K562 (cell line): ENCODE measurements at regions not wholly inside any gene's neighbourhood (a gene's known extent, or its start where the extent isn't known, plus 50 kb on each side); places are given as distances from the start of the nearest gene placed in this dataset.

Experiments
- ATAC-seq: fragments of 200-7000 bp; cut with Tn5 transposase; 3 replicates; pipeline ENCODE4 v1.9.1; 2020; ENCODE audit warnings: moderate library complexity
- BruUV-seq: library from RNA; stranded (reverse); fragments of 400-500 nt; replicated peaks from 2 replicates; lab custom pipeline; 2021; lab: Mats Ljungman, UMichigan
- CTCF ChIA-PET: fragments of 300-600 bp; formaldehyde crosslinking; extraction: SDS; loops from one replicate; lab custom pipeline; 2021; ENCODE audit warnings: low intra/inter-chr PET ratio; lab: Yijun Ruan, JAX
- POLR2A ChIA-PET: fragments of 300-600, 350-650 bp; sonication (Branson Sonifier 250); formaldehyde crosslinking; extraction: SDS; loops from one replicate; lab custom pipeline; 2021; ENCODE audit warnings: antibody characterized with exemption, inconsistent platforms; lab: Yijun Ruan, JAX
- DNase-seq, 4 experiments: peaks; one replicate each; pipeline versions ENCODE4 v3.0.0 to v3.0.0-alpha.2; 2011 to 2018; ENCODE audit warnings: low spot score in 3 of 4, mixed read lengths in 3 of 4; ENCODE audit errors: extremely low read depth in 1 of 4
- FAIRE-seq: peaks from 2 replicates; lab custom pipeline; 2011; peaks lifted over from hg19 to GRCh38; lab: Jason Lieb, UNC
- H2AFZ ChIP-seq: 2 replicates; pipeline ENCODE4 v1.6.0; 2011; ENCODE audit warnings: low read depth, low read length, control low read depth, inconsistent platforms
- H3K27ac ChIP-seq: fragments of 200-600 bp; 3 replicates; pipeline ENCODE4 v1.8.0; 2011; ENCODE audit warnings: low read depth, mild to moderate bottlenecking, control low read depth, inconsistent platforms, low read length, moderate library complexity, mixed read lengths; ENCODE audit errors: extremely low read depth
- H3K27me3 ChIP-seq, 2 experiments: fragments of 300-600 bp in 1 of 2; 2 replicates in 1 of 2; 3 replicates in 1 of 2; pipeline versions ENCODE4 v1.6.0 to v1.8.0; 2011; ENCODE audit warnings: inconsistent platforms in 2 of 2, low read length in 2 of 2, mild to moderate bottlenecking in 1 of 2, mixed read lengths in 1 of 2, moderate library complexity in 1 of 2; ENCODE audit not compliant: control insufficient read depth in 2 of 2, insufficient read depth in 2 of 2
- H3K36me3 ChIP-seq: fragments of 300-600 bp; 3 replicates; pipeline ENCODE4 v1.8.0; 2011; ENCODE audit warnings: mild to moderate bottlenecking, low read length, inconsistent platforms; ENCODE audit not compliant: control insufficient read depth, insufficient read depth
- H3K4me1 ChIP-seq, 2 experiments: fragments of 200-600 bp in 1 of 2; replicated peaks in 1 of 2; 2 replicates in 1 of 2; 3 replicates in 1 of 2; pipeline versions ENCODE4 v1.5.1 to v1.8.0; 2011; ENCODE audit warnings: inconsistent platforms in 2 of 2, low read length in 2 of 2, mild to moderate bottlenecking in 1 of 2, mixed read lengths in 1 of 2, moderate library complexity in 1 of 2; ENCODE audit not compliant: control insufficient read depth in 2 of 2, insufficient read depth in 2 of 2
- H3K4me2 ChIP-seq: 2 replicates; pipeline ENCODE4 v1.6.1; 2011; ENCODE audit warnings: low read length, control low read depth, inconsistent platforms, mixed read lengths; ENCODE audit not compliant: insufficient read depth
- H3K4me3 ChIP-seq: fragments of 200-600 bp; sonication (generic), shearing (Covaris generic); 2 replicates; pipeline ENCODE4 v1.5.1; 2016; ENCODE audit warnings: control low read depth, inconsistent platforms
- H3K79me2 ChIP-seq: fragments of 200-600 bp; 3 replicates; pipeline ENCODE4 v1.8.0; 2011; ENCODE audit warnings: low read length, inconsistent platforms; ENCODE audit not compliant: control insufficient read depth, insufficient read depth
- H3K9ac ChIP-seq, 2 experiments: 2 replicates each; pipeline versions ENCODE4 v1.6.0 to v1.6.1; 2011; ENCODE audit warnings: low read depth in 2 of 2, low read length in 2 of 2, control low read depth in 1 of 2, inconsistent platforms in 1 of 2, mild to moderate bottlenecking in 1 of 2, mixed read lengths in 1 of 2; ENCODE audit not compliant: insufficient read depth in 1 of 2
- H3K9me1 ChIP-seq: one replicate; pipeline ENCODE4 v1.6.0; 2011; ENCODE audit warnings: inconsistent platforms, mild to moderate bottlenecking, low read length, moderate library complexity; ENCODE audit not compliant: control insufficient read depth, insufficient read depth
- H3K9me3 ChIP-seq: replicated peaks from 2 replicates; pipeline ENCODE4 v1.5.1; 2011; ENCODE audit warnings: low read depth, low read length, inconsistent platforms; ENCODE audit not compliant: control insufficient read depth, insufficient read depth
- H4K20me1 ChIP-seq: replicated peaks from 2 replicates; pipeline ENCODE4 v1.6.1; 2011; ENCODE audit warnings: low read length, inconsistent platforms, mixed read lengths; ENCODE audit not compliant: control insufficient read depth, insufficient read depth
- DIDO1 ChIP-seq: fragments of 450-650 bp; IDR thresholded peaks from 2 replicates; pipeline ENCODE4 v1.6.1; 2016; ENCODE audit warnings: low read depth, missing biosample characterization, missing genetic modification characterization
- KDM4B ChIP-seq, 2 experiments: fragments of 450-650 bp in 1 of 2; sonication (generic) in 1 of 2; IDR thresholded peaks; 2 replicates each; pipeline ENCODE4 v1.6.1; 2016 to 2017; ENCODE audit warnings: borderline replicate concordance in 2 of 2, antibody characterized with exemption in 1 of 2, low read depth in 1 of 2, mild to moderate bottlenecking in 1 of 2
- LARP7 ChIP-seq: fragments of 450-650 bp; IDR thresholded peaks from 2 replicates; pipeline ENCODE4 v1.6.1; 2016
- SOX6 ChIP-seq: fragments of 450-650 bp; IDR thresholded peaks from 2 replicates; pipeline ENCODE4 v1.6.1; 2014; ENCODE audit warnings: mild to moderate bottlenecking
- TAF15 ChIP-seq: fragments of 200-400 bp; formaldehyde crosslinking; IDR thresholded peaks from 2 replicates; pipeline ENCODE4 v1.6.1; 2017; ENCODE audit warnings: mild to moderate bottlenecking, low read depth, low read length, moderate library complexity
- ZHX1 ChIP-seq: fragments of 150-350 bp; conservative IDR thresholded peaks from 2 replicates; pipeline ENCODE4 v1.6.1; 2014; ENCODE audit warnings: low read length
- ZNF133 ChIP-seq: fragments of 250-450 bp; sonication (Bioruptor Pico); IDR thresholded peaks from 2 replicates; pipeline ENCODE4 v1.4.0; 2020; ENCODE audit warnings: mild to moderate bottlenecking
- WGBS: fragments of 100-300 bp; shearing (Covaris generic); methylation state at CpG from one replicate; pipeline ENCODE4 v1.1.6; 2016; ENCODE audit warnings: low coverage, mixed read lengths; ENCODE audit not compliant: insufficient coverage; ENCODE audit errors: missing lambda C conversion rate; 5-methylcytosine and 5-hydroxymethylcytosine counted together
- in situ Hi-C: fragments of 300-500 bp; cut with MboI; formaldehyde crosslinking; loops from 4 replicates; pipeline ENCODE4 v1.15.0; 2018; ENCODE audit warnings: inconsistent platforms, mixed read lengths
- intact Hi-C: fragments of 100-400 bp; cut with micrococcal nuclease; formaldehyde crosslinking; loops from 2 replicates; pipeline ENCODE4 v1.14.2; 2022

GRCh38 chr10:1872151-1872726 is 134.9 kb upstream of the ADARB2 start:
- in situ Hi-C loops, result no loop called here
- no peak overlapping the region for H3K9ac ChIP-seq
- H3K9me3 ChIP-seq, result no peaks in the 10 kb centered on the region
- H3K79me2 ChIP-seq, result no peaks in the 10 kb centered on the region
- ChIA-PET CTCF (no interaction called here), POLR2A (no interaction called here)
- H3K9me1 ChIP-seq, result no peaks in the 10 kb centered on the region
- no peaks in the 10 kb centered on the region for H3K4me1 ChIP-seq
- no peak overlapping the region for H3K4me2 ChIP-seq
- TF ChIP-seq ZHX1 (no peak), TAF15 (no peak), KDM4B (IDR thresholded peaks at IDR 0.05; ENCODE audit: borderline replicate concordance in 2 of 2, low read depth in 1 of 2) (no peak), ZNF133 (CRISPR knock-in tag) (no peak), LARP7 (no peak), SOX6 (no peak), DIDO1 (tag) (no peak)
- BruUV-seq, result no TSS peak
- no peak overlapping the region for H2AFZ ChIP-seq
- DNase-seq (no peak), FAIRE-seq (no peak), ATAC-seq (no peak)
- WGBS, result under 1% methylated on average over 7 of the region's 7 CpGs
- no peaks in the 10 kb centered on the region for H4K20me1 ChIP-seq
- no peak overlapping the region for H3K4me3 ChIP-seq
- no peak overlapping the region for H3K27ac ChIP-seq
- intact Hi-C loops, result no loop called here
- no peaks in the 10 kb centered on the region; a peak in 1 of 5 replicates for H3K27me3 ChIP-seq
- no peaks in the 10 kb centered on the region for H3K36me3 ChIP-seq
